Lower leg skin (tissue), 3 donors: ENCODE measurements at regions not wholly inside any gene's neighbourhood (a gene's known extent, or its start where the extent isn't known, plus 50 kb on each side); places are given as distances from the start of the nearest gene placed in this dataset.

Experiments
- CTCF ChIP-seq, 3 donors: fragments of 450-650 bp; IDR thresholded peaks; one replicate each; pipeline ENCODE4 v1.5.1; 2016; ENCODE audit warnings: antibody characterized with exemption in 3 of 3, mild to moderate bottlenecking in 3 of 3, moderate library complexity in 2 of 3
- POLR2A ChIP-seq, 2 donors: fragments of 450-650 bp; IDR thresholded peaks; one replicate each; pipeline ENCODE4 v1.6.1; 2016 to 2017; ENCODE audit warnings: antibody characterized with exemption in 2 of 2, mild to moderate bottlenecking in 1 of 2, moderate library complexity in 1 of 2

GRCh38 chr14:66085224-66085623 is 400.9 kb upstream of the CCDC196 start:
- TF ChIP-seq CTCF (IDR thresholded peaks at IDR 0.05) (no peak), POLR2A (IDR thresholded peaks at IDR 0.05) (no peak)
